ENCODE measurements at regions not wholly inside any gene's neighbourhood (a gene's known extent, or its start where the extent isn't known, plus 50 kb on each side); places are given as distances from the start of the nearest gene placed in this dataset.
A peak's percentile ranks its signal among the peaks of the same experiment; 100 is the strongest.

- H3K27me3 ChIP-seq, result no peaks in the 10 kb centered on the region
- intact Hi-C loops (cut with DNase I), result no loop called here
- 62 to 87% methylated on average over 2 of the region's 2 CpGs for WGBS, 2 donors
- H3K27ac ChIP-seq, result no peak overlapping the region
- DNase-seq (no peak), ATAC-seq (no peak)
- no peak overlapping the region for H3K4me3 ChIP-seq
- no peaks in the 10 kb centered on the region for H3K4me1 ChIP-seq
- H3K9me3 ChIP-seq, result no peaks in the 10 kb centered on the region
- no peaks in the 10 kb centered on the region for H3K36me3 ChIP-seq (replicated peaks in 1 of 2; ENCODE audit: insufficient read depth in 1 of 2, low read depth in 2 of 2)
- TF ChIP-seq CTCF (IDR thresholded peaks at IDR 0.05) (no peak), POLR2A (IDR thresholded peaks at IDR 0.05) (no peak)
Observed at GRCh38 chr1:95554408-95554807, 320.4 kb downstream of the RWDD3 start.

- Histone ChIP-seq H3K36me3 (replicated peaks in 1 of 2; ENCODE audit: insufficient read depth in 1 of 2, low read depth in 2 of 2) (no peaks in the 10 kb centered on the region), H3K27ac (no peak overlapping the region), H3K4me1 (peaks cover 9% of the 10 kb centered on the region), H3K9me3 (no peaks in the 10 kb centered on the region), H3K4me3 (no peak overlapping the region), H3K27me3 (no peaks in the 10 kb centered on the region)
- DNase-seq, result no peak
- 88% methylated on average over 1 of the region's 1 CpG for WGBS, 2 donors
- intact Hi-C loops (cut with DNase I), result no loop called here
- TF ChIP-seq POLR2A (IDR thresholded peaks at IDR 0.05), result no peak
- no peak for TF ChIP-seq CTCF (IDR thresholded peaks at IDR 0.05)
- no peak for ATAC-seq
Observed at GRCh38 chr1:95558791-95559190, 324.8 kb downstream of the RWDD3 start.

DNA sequence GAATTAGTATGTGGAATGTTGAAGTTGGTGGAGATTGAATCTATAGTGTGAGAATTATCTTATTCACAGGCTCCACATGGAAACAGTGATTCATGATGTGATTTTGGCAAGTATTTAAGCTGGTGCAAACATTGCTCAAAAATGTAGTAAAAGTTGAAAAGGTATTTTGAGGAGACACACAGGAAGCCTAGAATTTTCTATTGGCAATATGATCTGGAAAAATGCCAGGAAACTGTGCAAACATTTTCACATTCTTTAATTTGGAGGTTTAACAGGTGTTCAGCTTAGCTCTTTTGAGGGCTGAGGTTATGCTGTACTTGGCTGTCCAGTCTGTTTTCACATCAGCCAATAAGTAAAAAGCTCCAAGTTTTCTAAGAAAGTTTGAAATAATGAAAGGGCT, 327.3 kb downstream of the RWDD3 start:
- ATAC-seq, result peak; percentile 58
- intact Hi-C loops (cut with DNase I), result no loop called here
- TF ChIP-seq CTCF (IDR thresholded peaks at IDR 0.05) (no peak), POLR2A (IDR thresholded peaks at IDR 0.05) (no peak)
- Histone ChIP-seq H3K9me3 (no peaks in the 10 kb centered on the region), H3K4me3 (no peak overlapping the region), H3K4me1 (peaks cover 9% of the 10 kb centered on the region), H3K36me3 (replicated peaks in 1 of 2; ENCODE audit: insufficient read depth in 1 of 2, low read depth in 2 of 2) (no peaks in the 10 kb centered on the region), H3K27ac (no peak overlapping the region), H3K27me3 (no peaks in the 10 kb centered on the region)
- no peak for DNase-seq

DNA sequence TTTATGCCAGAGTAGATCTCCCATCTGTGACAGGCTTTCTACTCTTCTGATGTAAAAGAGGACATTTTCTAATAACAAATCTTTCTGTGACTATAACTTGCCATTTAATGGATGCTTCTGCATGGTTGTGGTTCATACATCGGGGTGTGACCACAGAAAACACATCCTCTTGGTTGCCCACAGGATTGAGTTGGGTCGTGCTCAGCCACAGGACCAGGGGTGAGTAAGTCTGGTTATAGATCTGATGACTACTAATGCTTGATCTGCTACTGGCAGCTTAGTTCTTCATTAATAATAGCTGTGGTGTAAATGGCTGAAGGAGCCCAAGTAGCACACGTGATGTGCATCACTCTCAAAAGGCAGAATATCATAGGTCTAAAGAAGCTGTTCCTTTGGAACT, 328.2 kb downstream of the RWDD3 start:
- no peaks in the 10 kb centered on the region for H3K27me3 ChIP-seq
- TF ChIP-seq POLR2A (IDR thresholded peaks at IDR 0.05), result no peak
- TF ChIP-seq CTCF (IDR thresholded peaks at IDR 0.05), result no peak
- no peak for ATAC-seq
- intact Hi-C loops (cut with DNase I), result no loop called here
- no peaks in the 10 kb centered on the region for H3K9me3 ChIP-seq
- no peak overlapping the region for H3K4me3 ChIP-seq
- no peak for DNase-seq
- peaks cover 9% of the 10 kb centered on the region for H3K4me1 ChIP-seq
- WGBS, 2 donors, result 86 to 91% methylated on average over 3 of the region's 3 CpGs
- no peaks in the 10 kb centered on the region for H3K36me3 ChIP-seq (replicated peaks in 1 of 2; ENCODE audit: insufficient read depth in 1 of 2, low read depth in 2 of 2)
- no peak overlapping the region for H3K27ac ChIP-seq

DNA sequence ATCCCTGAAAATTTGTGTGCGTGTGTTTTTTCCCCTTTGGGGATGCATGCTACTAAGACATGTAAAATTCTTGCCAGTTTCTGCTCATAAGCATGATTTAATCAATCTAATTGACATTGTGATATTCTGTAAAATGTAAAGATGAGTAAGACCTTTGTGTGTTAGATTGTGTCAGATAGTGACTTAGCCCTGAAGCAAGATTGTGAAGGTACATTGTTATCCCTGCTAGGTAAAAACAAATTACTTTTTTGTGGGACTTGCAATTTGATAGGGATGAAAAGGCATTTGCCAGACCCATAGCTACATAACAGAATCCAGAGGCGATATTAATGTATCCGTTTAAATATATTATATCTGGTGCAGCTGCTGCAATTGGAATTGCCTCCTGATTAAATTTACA, 338.0 kb downstream of the RWDD3 start:
- no peak for ATAC-seq
- no peaks in the 10 kb centered on the region for H3K4me1 ChIP-seq

More for the DNA sequence above, 338.0 kb downstream of the RWDD3 start:
- intact Hi-C loops (cut with DNase I), result no loop called here
- no peak for DNase-seq
- H3K4me3 ChIP-seq, result no peak overlapping the region
- H3K9me3 ChIP-seq, result no peaks in the 10 kb centered on the region
- WGBS, 2 donors, result 77 to 78% methylated on average over 3 of the region's 3 CpGs
- H3K27ac ChIP-seq, result no peak overlapping the region
- H3K27me3 ChIP-seq, result no peaks in the 10 kb centered on the region
- TF ChIP-seq POLR2A (IDR thresholded peaks at IDR 0.05) (no peak), CTCF (IDR thresholded peaks at IDR 0.05) (no peak)
- H3K36me3 ChIP-seq (replicated peaks in 1 of 2; ENCODE audit: insufficient read depth in 1 of 2, low read depth in 2 of 2), result no peaks in the 10 kb centered on the region
